ENCODE measurements at regions not wholly inside any gene's neighbourhood (a gene's known extent, or its start where the extent isn't known, plus 50 kb on each side); places are given as distances from the start of the nearest gene placed in this dataset.

- TF ChIP-seq PPARA (CRISPR knock-in tag; IDR thresholded peaks at IDR 0.05; ENCODE audit: borderline replicate concordance) (no peak), PATZ1 (CRISPR knock-in tag; IDR thresholded peaks at IDR 0.05; ENCODE audit: borderline replicate concordance) (no peak), CSRNP3 (CRISPR knock-in tag; IDR thresholded peaks at IDR 0.05) (no peak), TCF4 (CRISPR knock-in tag; IDR thresholded peaks at IDR 0.05; ENCODE audit: borderline replicate concordance) (no peak), ISL1 (CRISPR knock-in tag; IDR thresholded peaks at IDR 0.05) (no peak), ESRRG (CRISPR knock-in tag; IDR thresholded peaks at IDR 0.05) (no peak)
These were observed 259.3 kb downstream of the HLX start for GRCh38 chr1:221138516-221138915.
